HepG2 (cell line): ENCODE measurements at regions not wholly inside any gene's neighbourhood (a gene's known extent, or its start where the extent isn't known, plus 50 kb on each side); places are given as distances from the start of the nearest gene placed in this dataset.

Experiments
- ATAC-seq: fragments of 200-7000 bp; cut with Tn5 transposase; 3 replicates; pipeline ENCODE4 v1.9.1; 2020; ENCODE audit warnings: mild to moderate bottlenecking, moderate library complexity
- BruUV-seq: library from RNA; stranded (reverse); fragments of 400-500 nt; replicated peaks from 2 replicates; lab custom pipeline; 2021; lab: Mats Ljungman, UMichigan
- CTCF ChIA-PET: fragments of 300-600 bp; formaldehyde crosslinking; extraction: SDS; loops from one replicate; lab custom pipeline; 2021; ENCODE audit warnings: low total read pairs, inconsistent platforms, low intra/inter-chr PET ratio; lab: Yijun Ruan, JAX
- POLR2A ChIA-PET: fragments of 350-600 bp; sonication (Branson Sonifier 250); formaldehyde crosslinking; loops from one replicate; lab custom pipeline; 2020; ENCODE audit warnings: antibody characterized with exemption, inconsistent platforms; lab: Yijun Ruan, JAX
- DNase-seq: peaks from one replicate; pipeline ENCODE4 v3.0.0-alpha.2; 2015; ENCODE audit warnings: low spot score
- FAIRE-seq: peaks from 3 replicates; lab custom pipeline; 2011; peaks lifted over from hg19 to GRCh38; lab: Jason Lieb, UNC
- H2AFZ ChIP-seq: one replicate; pipeline ENCODE4 v1.6.1; 2011; ENCODE audit warnings: low read length, inconsistent platforms
- H3K27ac ChIP-seq: fragments of 300-600 bp; 3 replicates; pipeline ENCODE4 v1.8.0; 2011; ENCODE audit warnings: mixed run types, mild to moderate bottlenecking, mixed read lengths, low read length, inconsistent platforms; ENCODE audit not compliant: insufficient read depth; ENCODE audit errors: extremely low read length
- H3K27me3 ChIP-seq, 2 experiments: fragments of 200-600 bp in 1 of 2; 2 replicates in 1 of 2; 3 replicates in 1 of 2; pipeline versions ENCODE4 v1.6.0 to v1.8.0; 2011; ENCODE audit warnings: low read length in 2 of 2, mild to moderate bottlenecking in 2 of 2, moderate library complexity in 2 of 2, inconsistent platforms in 1 of 2; ENCODE audit not compliant: insufficient read depth in 2 of 2, control insufficient read depth in 1 of 2
- H3K36me3 ChIP-seq, 2 experiments: fragments of 200-600 bp in 1 of 2; replicated peaks in 1 of 2; 2 replicates in 1 of 2; 3 replicates in 1 of 2; pipeline versions ENCODE4 v1.5.1 to v1.8.0; 2011; ENCODE audit warnings: low read length in 2 of 2, inconsistent platforms in 1 of 2; ENCODE audit not compliant: insufficient read depth in 2 of 2, control insufficient read depth in 1 of 2
- H3K4me1 ChIP-seq: 2 replicates; pipeline ENCODE4 v1.5.1; 2012; ENCODE audit warnings: low read length, inconsistent platforms; ENCODE audit not compliant: insufficient read depth
- H3K4me2 ChIP-seq: 2 replicates; pipeline ENCODE4 v1.6.0; 2011; ENCODE audit warnings: low read depth, low read length, inconsistent platforms
- H3K4me3 ChIP-seq, 3 experiments: fragments of 200-600 bp in 1 of 3; sonication (generic), shearing (Covaris generic) in 1 of 3; replicated peaks in 1 of 3; 2 replicates each; pipeline ENCODE4 v1.5.1; 2011 to 2016; ENCODE audit warnings: low read length in 3 of 3, inconsistent platforms in 2 of 3, low read depth in 2 of 3, mild to moderate bottlenecking in 2 of 3, control low read depth in 1 of 3, mixed read lengths in 1 of 3; ENCODE audit not compliant: insufficient read depth in 1 of 3
- H3K79me2 ChIP-seq: one replicate; pipeline ENCODE4 v1.6.1; 2011; ENCODE audit warnings: low read length, inconsistent platforms; ENCODE audit not compliant: insufficient read depth
- H3K9ac ChIP-seq: 2 replicates; pipeline ENCODE4 v1.6.0; 2011; ENCODE audit warnings: mild to moderate bottlenecking, low read depth, low read length, inconsistent platforms; ENCODE audit not compliant: insufficient read depth
- H3K9me3 ChIP-seq: 2 replicates; pipeline ENCODE4 v1.5.1; 2012; ENCODE audit warnings: mild to moderate bottlenecking, low read length
- H4K20me1 ChIP-seq: 2 replicates; pipeline ENCODE4 v1.6.0; 2011; ENCODE audit warnings: inconsistent platforms, mild to moderate bottlenecking, low read length, moderate library complexity; ENCODE audit not compliant: insufficient read depth
- ZFP36 ChIP-seq: fragments of 150-350 bp; IDR thresholded peaks from 2 replicates; pipeline ENCODE4 v1.6.1; 2018; ENCODE audit warnings: borderline replicate concordance, low read length, low read depth; ENCODE audit not compliant: partially characterized antibody
- ZNF274 ChIP-seq: sonication (generic); formaldehyde crosslinking; IDR thresholded peaks from 2 replicates; pipeline ENCODE4 v1.5.1; 2020; ENCODE audit warnings: mild to moderate bottlenecking, missing genetic modification reagents
- ZNF431 ChIP-seq: sonication (generic); formaldehyde crosslinking; IDR thresholded peaks from 2 replicates; pipeline ENCODE4 v1.9.0; 2022; ENCODE audit warnings: missing genetic modification reagents, low read depth, mild to moderate bottlenecking, borderline replicate concordance
- ZNF549 ChIP-seq: sonication (generic); formaldehyde crosslinking; IDR thresholded peaks from 2 replicates; pipeline ENCODE4 v1.5.0; 2020; ENCODE audit warnings: missing genetic modification reagents
- ZSCAN29 ChIP-seq: sonication (generic); formaldehyde crosslinking; conservative IDR thresholded peaks from 2 replicates; pipeline ENCODE4 v1.4.0; 2020; ENCODE audit warnings: mild to moderate bottlenecking, missing genetic modification reagents
- WGBS: methylation state at CpG from one replicate; pipeline ENCODE4 v1.1.6; 2017; ENCODE audit warnings: low lambda C conversion rate; 5-methylcytosine and 5-hydroxymethylcytosine counted together
- in situ Hi-C: cut with HindIII; loops from 2 replicates; pipeline ENCODE4 v1.10.0; 2017; ENCODE audit warnings: low pct_unique_long_range_greater_than_20kb; ENCODE audit not compliant: extremely low pct_ligation_motif_present
- intact Hi-C: fragments of 100-400 bp; cut with micrococcal nuclease; formaldehyde crosslinking; loops from one replicate; pipeline ENCODE4 v1.10.0; 2022; ENCODE audit not compliant: unreplicated experiment
- TF ChIP-seq, protein P1 (sequence below): sonication (generic); formaldehyde crosslinking; conservative IDR thresholded peaks from 2 replicates; pipeline ENCODE4 v1.8.0; 2022; ENCODE audit warnings: missing genetic modification reagents
- TF ChIP-seq, protein P2 (sequence below): sonication (generic); formaldehyde crosslinking; IDR thresholded peaks from 2 replicates; pipeline ENCODE4 v1.5.0; 2020; ENCODE audit warnings: missing genetic modification reagents

DNA sequence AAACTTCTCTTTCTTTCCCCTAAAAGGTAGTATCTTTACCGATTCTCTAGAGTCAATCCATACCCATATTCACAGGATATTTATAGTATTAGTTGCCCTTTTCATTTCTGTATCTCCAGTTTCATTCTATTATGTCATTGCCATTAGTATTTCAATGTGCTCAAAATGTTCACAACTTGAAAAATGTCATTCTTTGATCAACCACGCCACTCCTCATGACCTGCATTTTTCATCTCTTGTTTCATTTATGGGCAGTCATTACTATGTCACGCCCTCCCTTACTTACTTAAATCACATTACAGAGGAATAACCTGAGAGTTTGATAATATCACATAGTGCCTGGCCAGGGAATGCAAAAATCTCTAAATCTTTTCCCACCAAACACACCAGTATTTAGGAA is 427.3 kb upstream of the GJE1 start:
- Histone ChIP-seq H3K27me3 (0 out of 5 replicates have a peak, but pooled peaks cover 0 to 3% of the 10 kb centered on the region in 2 experiments), H3K79me2 (no peaks in the 10 kb centered on the region), H3K4me3 (no peak overlapping the region), H3K9me3 (no peaks in the 10 kb centered on the region), H3K9ac (no peak overlapping the region), H3K27ac (no peak overlapping the region), H3K4me1 (no peaks in the 10 kb centered on the region), H3K36me3 (no peaks in the 10 kb centered on the region), H2AFZ (no peak overlapping the region), H3K4me2 (no peak overlapping the region), H4K20me1 (no peaks in the 10 kb centered on the region)
- TF ChIP-seq, protein P1, sequence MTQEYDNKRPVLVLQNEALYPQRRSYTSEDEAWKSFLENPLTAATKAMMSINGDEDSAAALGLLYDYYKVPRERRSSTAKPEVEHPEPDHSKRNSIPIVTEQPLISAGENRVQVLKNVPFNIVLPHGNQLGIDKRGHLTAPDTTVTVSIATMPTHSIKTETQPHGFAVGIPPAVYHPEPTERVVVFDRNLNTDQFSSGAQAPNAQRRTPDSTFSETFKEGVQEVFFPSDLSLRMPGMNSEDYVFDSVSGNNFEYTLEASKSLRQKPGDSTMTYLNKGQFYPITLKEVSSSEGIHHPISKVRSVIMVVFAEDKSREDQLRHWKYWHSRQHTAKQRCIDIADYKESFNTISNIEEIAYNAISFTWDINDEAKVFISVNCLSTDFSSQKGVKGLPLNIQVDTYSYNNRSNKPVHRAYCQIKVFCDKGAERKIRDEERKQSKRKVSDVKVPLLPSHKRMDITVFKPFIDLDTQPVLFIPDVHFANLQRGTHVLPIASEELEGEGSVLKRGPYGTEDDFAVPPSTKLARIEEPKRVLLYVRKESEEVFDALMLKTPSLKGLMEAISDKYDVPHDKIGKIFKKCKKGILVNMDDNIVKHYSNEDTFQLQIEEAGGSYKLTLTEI (CRISPR knock-in tag): no peak
- TF ChIP-seq ZNF431 (CRISPR knock-in tag): no peak
- TF ChIP-seq ZFP36: no peak
- TF ChIP-seq, protein P2, sequence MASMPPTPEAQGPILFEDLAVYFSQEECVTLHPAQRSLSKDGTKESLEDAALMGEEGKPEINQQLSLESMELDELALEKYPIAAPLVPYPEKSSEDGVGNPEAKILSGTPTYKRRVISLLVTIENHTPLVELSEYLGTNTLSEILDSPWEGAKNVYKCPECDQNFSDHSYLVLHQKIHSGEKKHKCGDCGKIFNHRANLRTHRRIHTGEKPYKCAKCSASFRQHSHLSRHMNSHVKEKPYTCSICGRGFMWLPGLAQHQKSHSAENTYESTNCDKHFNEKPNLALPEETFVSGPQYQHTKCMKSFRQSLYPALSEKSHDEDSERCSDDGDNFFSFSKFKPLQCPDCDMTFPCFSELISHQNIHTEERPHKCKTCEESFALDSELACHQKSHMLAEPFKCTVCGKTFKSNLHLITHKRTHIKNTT (CRISPR knock-in tag): no peak
- TF ChIP-seq ZNF549: no peak
- no peak for TF ChIP-seq ZSCAN29 (CRISPR knock-in tag)
- no peak for TF ChIP-seq ZNF274 (CRISPR knock-in tag)
- ChIA-PET CTCF (no interaction called here), POLR2A (no interaction called here)
- no TSS peak for BruUV-seq
- ATAC-seq: no peak
- FAIRE-seq: no peak
- 9% methylated on average over 3 of the region's 3 CpGs for WGBS
- intact Hi-C loops: no loop called here
- no peak for DNase-seq
- in situ Hi-C loops: no loop called here
